ENCODE measurements at regions not wholly inside any gene's neighbourhood (a gene's known extent, or its start where the extent isn't known, plus 50 kb on each side); places are given as distances from the start of the nearest gene placed in this dataset.

DNA sequence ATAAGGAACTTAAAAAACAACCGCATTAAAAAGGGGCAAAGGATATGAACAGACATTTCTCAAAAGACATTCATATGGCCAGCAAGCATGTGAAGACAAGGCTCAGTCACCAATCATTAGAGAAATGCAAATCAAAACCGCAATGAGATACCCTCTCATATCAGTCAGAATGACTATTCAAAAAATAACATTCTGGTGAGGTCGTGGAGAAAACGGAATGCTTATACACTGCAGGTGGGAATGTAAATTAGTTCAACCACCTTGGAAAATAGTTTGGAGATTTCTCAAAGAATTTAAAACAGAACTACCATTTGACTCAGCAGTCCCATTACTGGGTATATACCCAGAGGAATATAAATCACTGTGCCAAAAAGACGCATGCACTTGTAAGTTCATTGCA, 496.6 kb upstream of the SGO1 start:
- Mint-ChIP-seq H3K27me3 (no peaks in the 10 kb centered on the region), H3K36me3 (ENCODE audit: insufficient read depth) (no peaks in the 10 kb centered on the region), H3K27ac (no peak overlapping the region), H3K4me3 (ENCODE audit: low read depth) (no peak overlapping the region), H3K9me3 (ENCODE audit: low read depth) (peaks cover 5% of the 10 kb centered on the region), H3K4me1 (ENCODE audit: low read depth) (peaks cover 17% of the 10 kb centered on the region)
- no peak for DNase-seq (ENCODE audit: low spot score, unreplicated experiment)
- TF ChIP-seq, protein P1, sequence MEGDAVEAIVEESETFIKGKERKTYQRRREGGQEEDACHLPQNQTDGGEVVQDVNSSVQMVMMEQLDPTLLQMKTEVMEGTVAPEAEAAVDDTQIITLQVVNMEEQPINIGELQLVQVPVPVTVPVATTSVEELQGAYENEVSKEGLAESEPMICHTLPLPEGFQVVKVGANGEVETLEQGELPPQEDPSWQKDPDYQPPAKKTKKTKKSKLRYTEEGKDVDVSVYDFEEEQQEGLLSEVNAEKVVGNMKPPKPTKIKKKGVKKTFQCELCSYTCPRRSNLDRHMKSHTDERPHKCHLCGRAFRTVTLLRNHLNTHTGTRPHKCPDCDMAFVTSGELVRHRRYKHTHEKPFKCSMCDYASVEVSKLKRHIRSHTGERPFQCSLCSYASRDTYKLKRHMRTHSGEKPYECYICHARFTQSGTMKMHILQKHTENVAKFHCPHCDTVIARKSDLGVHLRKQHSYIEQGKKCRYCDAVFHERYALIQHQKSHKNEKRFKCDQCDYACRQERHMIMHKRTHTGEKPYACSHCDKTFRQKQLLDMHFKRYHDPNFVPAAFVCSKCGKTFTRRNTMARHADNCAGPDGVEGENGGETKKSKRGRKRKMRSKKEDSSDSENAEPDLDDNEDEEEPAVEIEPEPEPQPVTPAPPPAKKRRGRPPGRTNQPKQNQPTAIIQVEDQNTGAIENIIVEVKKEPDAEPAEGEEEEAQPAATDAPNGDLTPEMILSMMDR (IDR thresholded peaks at IDR 0.05; ENCODE audit: unreplicated experiment): no peak

DNA sequence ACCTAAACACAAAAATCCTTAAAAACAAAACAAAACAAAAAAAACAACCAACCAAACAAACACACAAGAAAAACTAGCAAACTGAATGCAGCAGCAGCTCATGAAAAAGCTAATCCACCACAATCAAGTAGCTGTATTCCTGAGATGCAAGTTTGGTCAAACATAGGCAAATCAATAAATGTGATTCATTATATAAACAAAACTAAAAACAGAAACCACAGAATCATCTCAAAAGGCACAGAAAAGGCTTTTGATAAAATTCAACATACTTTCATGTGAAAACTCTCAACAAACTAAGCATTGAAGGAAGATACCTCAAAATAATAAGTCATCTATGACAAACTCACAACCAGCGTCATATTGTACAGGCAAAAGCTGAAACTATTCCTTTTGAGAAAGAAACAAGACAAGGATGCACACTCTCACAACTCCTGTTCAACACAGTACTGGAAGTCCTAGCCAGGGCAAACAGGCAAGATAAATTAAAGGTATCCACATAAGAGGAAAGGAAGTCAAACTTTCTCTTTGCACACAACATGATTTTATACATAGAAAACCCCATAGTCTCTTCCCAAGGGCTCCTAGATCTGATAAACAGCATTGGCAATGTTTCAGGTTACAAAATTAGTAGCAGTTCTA, 495.1 kb upstream of the SGO1 start:
- H3K4me1 Mint-ChIP-seq (ENCODE audit: low read depth): peaks cover 17% of the 10 kb centered on the region

DNA sequence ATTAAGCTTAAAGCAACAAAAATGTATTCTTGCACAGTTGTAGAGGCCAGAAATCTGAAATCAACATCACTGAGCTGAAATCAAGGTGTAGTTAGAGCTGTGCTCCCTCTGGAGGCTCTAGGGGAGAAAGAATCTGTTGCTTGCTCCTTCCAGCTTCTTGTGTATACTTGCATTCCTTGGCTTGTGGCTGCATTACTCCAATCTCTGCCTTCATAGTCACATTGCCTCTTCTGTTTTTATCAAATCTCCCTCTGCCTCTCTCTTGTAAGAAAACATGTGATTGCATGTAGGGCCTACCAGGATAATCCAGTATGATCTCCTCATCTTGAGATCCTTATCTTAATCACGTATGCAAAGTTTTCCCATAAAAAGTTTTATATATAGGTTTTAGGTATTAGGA, 487.9 kb upstream of the SGO1 start:
- Mint-ChIP-seq H3K4me3 (ENCODE audit: low read depth) (no peak overlapping the region), H3K27ac (no peak overlapping the region), H3K27me3 (no peaks in the 10 kb centered on the region), H3K4me1 (ENCODE audit: low read depth) (peaks cover 5% of the 10 kb centered on the region), H3K9me3 (ENCODE audit: low read depth) (peaks cover 6% of the 10 kb centered on the region), H3K36me3 (ENCODE audit: insufficient read depth) (no peaks in the 10 kb centered on the region)
- TF ChIP-seq, protein P1 (IDR thresholded peaks at IDR 0.05; ENCODE audit: unreplicated experiment): no peak
- no peak for DNase-seq (ENCODE audit: low spot score, unreplicated experiment)

More for the DNA sequence above, 495.1 kb upstream of the SGO1 start:
- H3K4me3 Mint-ChIP-seq (ENCODE audit: low read depth): no peak overlapping the region
- no peak for DNase-seq (ENCODE audit: low spot score, unreplicated experiment)
- no peaks in the 10 kb centered on the region for H3K27me3 Mint-ChIP-seq
- TF ChIP-seq, protein P1 (IDR thresholded peaks at IDR 0.05; ENCODE audit: unreplicated experiment): no peak
- H3K27ac Mint-ChIP-seq: peak overlapping the region; percentile 71
- H3K36me3 Mint-ChIP-seq (ENCODE audit: insufficient read depth): no peaks in the 10 kb centered on the region
- no peaks in the 10 kb centered on the region for H3K9me3 Mint-ChIP-seq (ENCODE audit: low read depth)

DNA sequence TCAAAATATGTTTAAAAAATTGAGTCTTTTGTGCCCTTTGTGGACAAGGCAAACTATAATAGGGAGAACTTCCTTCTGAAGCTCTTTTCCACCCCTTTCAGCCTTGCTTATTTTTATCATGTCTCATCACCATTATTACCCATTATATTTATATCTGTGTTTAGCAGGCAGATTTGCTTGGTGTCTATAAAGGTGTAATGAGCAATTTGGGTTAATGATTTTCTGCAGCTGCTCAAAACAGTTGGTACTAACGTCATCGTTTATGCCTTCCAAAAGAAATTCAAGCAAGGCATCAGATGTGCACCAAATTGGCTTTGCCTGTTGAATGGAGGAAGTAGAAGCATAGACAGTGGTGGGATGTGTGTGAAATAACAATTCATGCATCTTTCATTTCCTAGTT, 483.7 kb upstream of the SGO1 start:
- Mint-ChIP-seq H3K9me3 (ENCODE audit: low read depth) (peaks cover 6% of the 10 kb centered on the region), H3K4me3 (ENCODE audit: low read depth) (no peak overlapping the region), H3K27me3 (no peaks in the 10 kb centered on the region), H3K27ac (no peak overlapping the region), H3K4me1 (ENCODE audit: low read depth) (peaks cover 9% of the 10 kb centered on the region), H3K36me3 (ENCODE audit: insufficient read depth) (no peaks in the 10 kb centered on the region)
- no peak for DNase-seq (ENCODE audit: low spot score, unreplicated experiment)
- TF ChIP-seq, protein P1 (IDR thresholded peaks at IDR 0.05; ENCODE audit: unreplicated experiment): no peak

DNA sequence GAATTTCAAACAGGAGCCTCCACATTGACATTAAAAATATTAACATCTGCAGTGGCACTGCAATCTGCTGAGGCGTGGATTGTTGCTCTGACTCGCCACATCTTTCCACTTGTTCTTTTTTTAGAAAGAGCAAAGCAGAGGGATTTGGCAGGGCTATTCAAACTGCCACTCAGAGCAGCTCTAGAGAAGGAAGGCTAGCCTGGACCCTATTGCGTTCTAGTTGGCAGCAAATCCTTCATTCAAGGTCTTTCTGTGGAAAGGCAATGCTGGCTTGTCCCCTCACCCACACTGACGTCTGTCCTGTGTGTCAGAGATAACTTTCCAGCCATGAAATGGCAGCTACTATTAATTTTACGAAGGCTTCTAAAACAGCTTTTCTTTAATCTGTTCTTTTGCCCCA, 483.2 kb upstream of the SGO1 start:
- Mint-ChIP-seq H3K36me3 (ENCODE audit: insufficient read depth) (no peaks in the 10 kb centered on the region), H3K4me3 (ENCODE audit: low read depth) (no peak overlapping the region), H3K4me1 (ENCODE audit: low read depth) (peaks cover 9% of the 10 kb centered on the region), H3K9me3 (ENCODE audit: low read depth) (peaks cover 6% of the 10 kb centered on the region), H3K27me3 (no peaks in the 10 kb centered on the region), H3K27ac (no peak overlapping the region)
- TF ChIP-seq, protein P1 (IDR thresholded peaks at IDR 0.05; ENCODE audit: unreplicated experiment): no peak
- no peak for DNase-seq (ENCODE audit: low spot score, unreplicated experiment)

All from progenitor cell of endocrine pancreas (in vitro differentiated cells).